ENCODE measurements at regions not wholly inside any gene's neighbourhood (a gene's known extent, or its start where the extent isn't known, plus 50 kb on each side); places are given as distances from the start of the nearest gene placed in this dataset.

- H3K4me2 ChIP-seq = no peak overlapping the region
- FAIRE-seq (no peak), ATAC-seq (no peak), DNase-seq (ENCODE audit: low read depth in 1 of 2, low spot score in 1 of 2) (no peak)
- ChIA-PET CTCF (no interaction called here), POLR2A (no interaction called here)
- H3K4me1 ChIP-seq = no peaks in the 10 kb centered on the region
- no peaks in the 10 kb centered on the region for H3K9me3 ChIP-seq
- no peak overlapping the region for H3K4me3 ChIP-seq
- no peak overlapping the region for H3K27ac ChIP-seq
- no peak for TF ChIP-seq ATOH8 (CRISPR knock-in tag; IDR thresholded peaks at IDR 0.05; ENCODE audit: low read depth)
- TF ChIP-seq HOXA7 (CRISPR knock-in tag; IDR thresholded peaks at IDR 0.05) = no peak
- no peak for TF ChIP-seq REST (IDR thresholded peaks at IDR 0.05)
- TF ChIP-seq RCOR1 (IDR thresholded peaks at IDR 0.05; ENCODE audit: low read depth, low read length) = no peak
- no peak for TF ChIP-seq BCL3 (IDR thresholded peaks at IDR 0.05)
- TF ChIP-seq FOXS1 (CRISPR knock-in tag; IDR thresholded peaks at IDR 0.05) = no peak
- no peak for TF ChIP-seq CTCF (IDR thresholded peaks at IDR 0.05)
- no peak for TF ChIP-seq KDM1A (IDR thresholded peaks at IDR 0.05; ENCODE audit: low read depth)
- no peak for TF ChIP-seq CBX2 (IDR thresholded peaks at IDR 0.05; ENCODE audit: borderline replicate concordance, low read depth)
- no peak for TF ChIP-seq MAX (IDR thresholded peaks at IDR 0.05)
- TF ChIP-seq RAD21 (conservative IDR thresholded peaks at IDR 0.05 in 1 of 2, IDR thresholded peaks at IDR 0.05 in 1 of 2) = no peak
- no peak for TF ChIP-seq ZC3H11A (IDR thresholded peaks at IDR 0.05)
- no peak for TF ChIP-seq RNF2 (IDR thresholded peaks at IDR 0.05; ENCODE audit: borderline replicate concordance, low read depth)
- TF ChIP-seq USF2 (IDR thresholded peaks at IDR 0.05) = no peak
- WGBS (ENCODE audit: missing lambda C conversion rate) = 88% methylated on average over 1 of the region's 1 CpG
These were observed 750.9 kb upstream of the B3GALT2 start for GRCh38 chr1:193937308-193937707.

GRCh38 chr1:193932979-193933378 is 746.6 kb upstream of the B3GALT2 start:
- FAIRE-seq (no peak), DNase-seq (ENCODE audit: low read depth in 1 of 2, low spot score in 1 of 2) (no peak), ATAC-seq (no peak)
- Histone ChIP-seq H3K4me3 (no peak overlapping the region), H3K4me2 (no peak overlapping the region), H3K4me1 (no peaks in the 10 kb centered on the region), H3K27ac (no peak overlapping the region), H3K9me3 (no peaks in the 10 kb centered on the region)
- ChIA-PET CTCF (no interaction called here), POLR2A (no interaction called here)
- WGBS (ENCODE audit: missing lambda C conversion rate) = 86% methylated on average over 2 of the region's 2 CpGs
- no peak for TF ChIP-seq MYC (IDR thresholded peaks at IDR 0.05; ENCODE audit: borderline replicate concordance, low read length)
- no peak for TF ChIP-seq JUNB (IDR thresholded peaks at IDR 0.05)
- TF ChIP-seq EHF (CRISPR knock-in tag; IDR thresholded peaks at IDR 0.05) = no peak
- no peak for TF ChIP-seq BCL3 (IDR thresholded peaks at IDR 0.05)
- no peak for TF ChIP-seq REST (IDR thresholded peaks at IDR 0.05)
- no peak for TF ChIP-seq HEYL (CRISPR knock-in tag; IDR thresholded peaks at IDR 0.05)
- TF ChIP-seq CTCF (IDR thresholded peaks at IDR 0.05) = no peak
- TF ChIP-seq SMC3 (IDR thresholded peaks at IDR 0.05) = no peak
- no peak for TF ChIP-seq CHD4 (IDR thresholded peaks at IDR 0.05; ENCODE audit: borderline replicate concordance)

Measured in A549 (cell line).